Kidney tubule cell (primary cell): ENCODE measurements at regions not wholly inside any gene's neighbourhood (a gene's known extent, or its start where the extent isn't known, plus 50 kb on each side); places are given as distances from the start of the nearest gene placed in this dataset.
"Not testable (repeated sequence)": the region's sequence is repeated elsewhere in the genome, so short reads cannot be mapped to it uniquely, and the experiment has no call there.

Experiments used
- DNase-seq: peaks from one replicate; pipeline ENCODE4 v3.0.0-alpha.2; 2018; ENCODE audit warnings: low spot score

GRCh38 chr11:98710986-98711385 lies 309.8 kb upstream of the CNTN5 start:
- DNase-seq: no peak

GRCh38 chr11:98720951-98721350 lies 299.8 kb upstream of the CNTN5 start:
- no peak for DNase-seq

- DNase-seq: no peak
Observed at GRCh38 chr11:98725471-98725870, 295.3 kb upstream of the CNTN5 start.

GRCh38 chr11:98728421-98728820 lies 292.3 kb upstream of the CNTN5 start:
- no peak for DNase-seq

GRCh38 chr11:98729118-98729517 lies 291.6 kb upstream of the CNTN5 start:
- DNase-seq: no peak

GRCh38 chr11:98732947-98733346 lies 287.8 kb upstream of the CNTN5 start:
- no peak for DNase-seq

GRCh38 chr11:98733378-98733777 lies 287.4 kb upstream of the CNTN5 start:
- peak; percentile 9 for DNase-seq

- DNase-seq: peak; percentile 31
Observed at GRCh38 chr11:98734686-98735085, 286.1 kb upstream of the CNTN5 start.

- DNase-seq: no peak
Observed at GRCh38 chr11:98736833-98737232, 283.9 kb upstream of the CNTN5 start.

- DNase-seq: no peak
Observed at GRCh38 chr11:98740321-98740720, 280.4 kb upstream of the CNTN5 start.

- not testable (repeated sequence) for DNase-seq
Observed at GRCh38 chr11:98763446-98763845, 257.3 kb upstream of the CNTN5 start.

- DNase-seq: no peak
Observed at GRCh38 chr11:98766903-98767302, 253.8 kb upstream of the CNTN5 start.

GRCh38 chr11:98770046-98770445 lies 250.7 kb upstream of the CNTN5 start:
- DNase-seq: not testable (repeated sequence)

- no peak for DNase-seq
Observed at GRCh38 chr11:98771791-98772190, 249.0 kb upstream of the CNTN5 start.

GRCh38 chr11:98772893-98773292 lies 247.9 kb upstream of the CNTN5 start:
- no peak for DNase-seq

GRCh38 chr11:98793276-98793675 lies 227.5 kb upstream of the CNTN5 start:
- no peak for DNase-seq

- DNase-seq: no peak
Observed at GRCh38 chr11:98798333-98798732, 222.4 kb upstream of the CNTN5 start.

GRCh38 chr11:98800696-98801095 lies 220.1 kb upstream of the CNTN5 start:
- DNase-seq: no peak

- no peak for DNase-seq
Observed at GRCh38 chr11:98828986-98829708, 191.6 kb upstream of the CNTN5 start.

- no peak for DNase-seq
Observed at GRCh38 chr11:98829971-98830370, 190.8 kb upstream of the CNTN5 start.

GRCh38 chr11:98834776-98835175 lies 186.0 kb upstream of the CNTN5 start:
- no peak for DNase-seq

- no peak for DNase-seq
Observed at GRCh38 chr11:98835335-98835734, 185.4 kb upstream of the CNTN5 start.

- no peak for DNase-seq
Observed at GRCh38 chr11:98836156-98836555, 184.6 kb upstream of the CNTN5 start.

GRCh38 chr11:98842187-98842586 lies 178.6 kb upstream of the CNTN5 start:
- no peak for DNase-seq
